NB4 (cell line): ENCODE measurements at regions not wholly inside any gene's neighbourhood (a gene's known extent, or its start where the extent isn't known, plus 50 kb on each side); places are given as distances from the start of the nearest gene placed in this dataset.

Source experiments
- MAX ChIP-seq: IDR thresholded peaks from 2 replicates; pipeline ENCODE4 v1.6.1; 2011; ENCODE audit warnings: low read depth, low read length
- POLR2A ChIP-seq: IDR thresholded peaks from 2 replicates; pipeline ENCODE4 v1.6.1; 2011; ENCODE audit warnings: mild to moderate bottlenecking; ENCODE audit not compliant: insufficient read length; ENCODE audit errors: extremely low read depth
- TF ChIP-seq, protein P1 (sequence below): IDR thresholded peaks from one replicate; pipeline ENCODE4 v1.5.1; 2012; ENCODE audit warnings: low read depth, low read length

- TF ChIP-seq, protein P1, sequence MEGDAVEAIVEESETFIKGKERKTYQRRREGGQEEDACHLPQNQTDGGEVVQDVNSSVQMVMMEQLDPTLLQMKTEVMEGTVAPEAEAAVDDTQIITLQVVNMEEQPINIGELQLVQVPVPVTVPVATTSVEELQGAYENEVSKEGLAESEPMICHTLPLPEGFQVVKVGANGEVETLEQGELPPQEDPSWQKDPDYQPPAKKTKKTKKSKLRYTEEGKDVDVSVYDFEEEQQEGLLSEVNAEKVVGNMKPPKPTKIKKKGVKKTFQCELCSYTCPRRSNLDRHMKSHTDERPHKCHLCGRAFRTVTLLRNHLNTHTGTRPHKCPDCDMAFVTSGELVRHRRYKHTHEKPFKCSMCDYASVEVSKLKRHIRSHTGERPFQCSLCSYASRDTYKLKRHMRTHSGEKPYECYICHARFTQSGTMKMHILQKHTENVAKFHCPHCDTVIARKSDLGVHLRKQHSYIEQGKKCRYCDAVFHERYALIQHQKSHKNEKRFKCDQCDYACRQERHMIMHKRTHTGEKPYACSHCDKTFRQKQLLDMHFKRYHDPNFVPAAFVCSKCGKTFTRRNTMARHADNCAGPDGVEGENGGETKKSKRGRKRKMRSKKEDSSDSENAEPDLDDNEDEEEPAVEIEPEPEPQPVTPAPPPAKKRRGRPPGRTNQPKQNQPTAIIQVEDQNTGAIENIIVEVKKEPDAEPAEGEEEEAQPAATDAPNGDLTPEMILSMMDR: no peak
- TF ChIP-seq POLR2A: no peak
- TF ChIP-seq MAX: no peak
Measured at GRCh38 chr2:160882906-160883305, 277.3 kb upstream of the TANK start.
